GM12878 (cell line): ENCODE measurements at regions not wholly inside any gene's neighbourhood (a gene's known extent, or its start where the extent isn't known, plus 50 kb on each side); places are given as distances from the start of the nearest gene placed in this dataset.
A peak's percentile ranks its signal among the peaks of the same experiment; 100 is the strongest.

ENCODE experiments used
- ATAC-seq: fragments of 200-7000 bp; cut with Tn5 transposase; 3 replicates; pipeline ENCODE4 v1.9.1; 2020; ENCODE audit warnings: mild to moderate bottlenecking, moderate library complexity
- BruUV-seq: library from RNA; stranded (reverse); fragments of 400-500 nt; replicated peaks from 2 replicates; lab custom pipeline; 2021; lab: Mats Ljungman, UMichigan
- CTCF ChIA-PET: fragments of 300-600 bp; sonication (Branson Sonifier 250); formaldehyde crosslinking; extraction: SDS; loops from one replicate; lab custom pipeline; 2021; ENCODE audit warnings: inconsistent platforms; lab: Yijun Ruan, JAX
- POLR2A ChIA-PET: fragments of 350-600 bp; formaldehyde crosslinking; extraction: SDS; loops from one replicate; lab custom pipeline; 2021; ENCODE audit warnings: inconsistent platforms; lab: Charles Lee
- RAD21 ChIA-PET: fragments of 300-600 bp; sonication (Branson Sonifier 250); formaldehyde crosslinking; loops from one replicate; lab custom pipeline; 2023; ENCODE audit warnings: antibody characterized with exemption; ENCODE audit not compliant: unreplicated experiment; lab: Charles Lee
- SMC1A ChIA-PET: fragments of 300-600 bp; sonication (Branson Sonifier 250); formaldehyde crosslinking; loops from one replicate; lab custom pipeline; 2023; ENCODE audit not compliant: unreplicated experiment, uncharacterized antibody; lab: Charles Lee
- DNase-seq: peaks from one replicate; pipeline ENCODE4 v3.0.0-alpha.2; 2011; ENCODE audit warnings: low read depth, low spot score
- FAIRE-seq: peaks from 3 replicates; lab custom pipeline; 2011; peaks lifted over from hg19 to GRCh38; lab: Jason Lieb, UNC
- H2AFZ ChIP-seq: 2 replicates; pipeline ENCODE4 v1.6.0; 2011; ENCODE audit warnings: low read depth, low read length, control low read depth; ENCODE audit not compliant: control insufficient read depth
- H3K27ac ChIP-seq: 2 replicates; pipeline ENCODE4 v1.5.1; 2011; ENCODE audit warnings: control low read depth; ENCODE audit not compliant: control insufficient read depth, insufficient read depth
- H3K27me3 ChIP-seq, 2 experiments: replicated peaks in 1 of 2; 2 replicates each; pipeline versions ENCODE4 v1.6.0 to v1.6.1; 2011; ENCODE audit warnings: low read length in 1 of 2; ENCODE audit not compliant: control insufficient read depth in 2 of 2, insufficient read depth in 2 of 2
- H3K36me3 ChIP-seq, 2 experiments: 2 replicates each; pipeline ENCODE4 v1.5.1; 2011; ENCODE audit warnings: low read length in 1 of 2; ENCODE audit not compliant: control insufficient read depth in 2 of 2, insufficient read depth in 2 of 2
- H3K4me1 ChIP-seq: 2 replicates; pipeline ENCODE4 v1.6.1; 2011; ENCODE audit warnings: mild to moderate bottlenecking, low read length, moderate library complexity, mixed read lengths; ENCODE audit not compliant: control insufficient read depth, insufficient read depth
- H3K4me2 ChIP-seq: 2 replicates; pipeline ENCODE4 v1.6.0; 2011; ENCODE audit warnings: control low read depth; ENCODE audit not compliant: control insufficient read depth, insufficient read depth
- H3K4me3 ChIP-seq: fragments of 200-600 bp; sonication (generic); 2 replicates; pipeline ENCODE4 v1.5.1; 2016
- H3K79me2 ChIP-seq: 2 replicates; pipeline ENCODE4 v1.6.0; 2011; ENCODE audit warnings: low read length; ENCODE audit not compliant: control insufficient read depth, insufficient read depth
- H3K9ac ChIP-seq: 2 replicates; pipeline ENCODE4 v1.8.0; 2011; ENCODE audit warnings: low read length, control low read depth, mixed read lengths; ENCODE audit not compliant: control insufficient read depth, insufficient read depth
- H3K9me3 ChIP-seq: replicated peaks from 3 replicates; pipeline ENCODE4 v1.5.1; 2011; ENCODE audit warnings: mild to moderate bottlenecking, low read length; ENCODE audit not compliant: control insufficient read depth, insufficient read depth
- H4K20me1 ChIP-seq: 2 replicates; pipeline ENCODE4 v1.6.0; 2011; ENCODE audit not compliant: control insufficient read depth, insufficient read depth
- CBX5 ChIP-seq: sonication (generic); IDR thresholded peaks from 2 replicates; pipeline ENCODE4 v1.6.1; 2016; ENCODE audit warnings: low read depth, moderate library complexity, mild to moderate bottlenecking, inconsistent platforms
- CTCF ChIP-seq, 3 experiments: IDR thresholded peaks in 2 of 3; conservative IDR thresholded peaks in 1 of 3; 2 replicates each; pipeline ENCODE4 v1.5.1; 2011; ENCODE audit warnings: low read depth in 3 of 3, low read length in 3 of 3, mild to moderate bottlenecking in 3 of 3, control low read depth in 2 of 3, moderate library complexity in 2 of 3, inconsistent platforms in 1 of 3, mixed read lengths in 1 of 3; ENCODE audit not compliant: control insufficient read depth in 2 of 3, insufficient read depth in 1 of 3; ENCODE audit errors: extremely low read depth in 1 of 3
- NFYA ChIP-seq: IDR thresholded peaks from 2 replicates; pipeline ENCODE4 v1.6.1; 2011; ENCODE audit warnings: low read depth, mild to moderate bottlenecking, low read length, improper control_type of control experiment, borderline replicate concordance
- PML ChIP-seq: IDR thresholded peaks from 2 replicates; pipeline ENCODE4 v1.6.1; 2012; ENCODE audit warnings: low read length, inconsistent platforms
- PRDM15 ChIP-seq: fragments of 450-650 bp; formaldehyde crosslinking; IDR thresholded peaks from 2 replicates; pipeline ENCODE4 v1.4.0; 2020; ENCODE audit warnings: mild to moderate bottlenecking, moderate library complexity
- SP1 ChIP-seq: IDR thresholded peaks from one replicate; pipeline ENCODE4 v1.6.1; 2011; ENCODE audit warnings: low read depth, low read length
- TBL1XR1 ChIP-seq: IDR thresholded peaks from 2 replicates; pipeline ENCODE4 v1.6.1; 2012; ENCODE audit warnings: low read depth, low read length, improper control_type of control experiment
- ZBTB11 ChIP-seq: fragments of 450-650 bp; formaldehyde crosslinking; IDR thresholded peaks from 2 replicates; pipeline ENCODE4 v1.5.0; 2022; ENCODE audit warnings: mild to moderate bottlenecking, missing genetic modification characterization
- ZNF217 ChIP-seq: fragments of 450-650 bp; IDR thresholded peaks from 2 replicates; pipeline ENCODE4 v1.6.1; 2017; ENCODE audit warnings: antibody characterized with exemption, mild to moderate bottlenecking
- ZZZ3 ChIP-seq: IDR thresholded peaks from 2 replicates; pipeline ENCODE4 v1.6.1; 2011; ENCODE audit warnings: low read depth; ENCODE audit not compliant: control insufficient read depth, insufficient read length
- WGBS: methylation state at CpG from one replicate; pipeline ENCODE4 v1.1.6; 2016; ENCODE audit warnings: low lambda C conversion rate; ENCODE audit not compliant: insufficient replicate concordance, insufficient coverage; ENCODE audit errors: missing lambda C conversion rate; 5-methylcytosine and 5-hydroxymethylcytosine counted together
- in situ Hi-C: fragments of 300-500 bp; cut with MboI; formaldehyde crosslinking; loops from 9 replicates; pipeline ENCODE4 v1.14.3; 2018; ENCODE audit warnings: mixed read lengths
- intact Hi-C: fragments of 100-400 bp; cut with micrococcal nuclease; formaldehyde crosslinking; loops from one replicate; pipeline ENCODE4 v1.14.2; 2022; ENCODE audit not compliant: unreplicated experiment

- in situ Hi-C loops (no loop called here), intact Hi-C loops (no loop called here)
- Histone ChIP-seq H3K36me3 (no peaks in the 10 kb centered on the region), H3K27ac (no peak overlapping the region), H3K79me2 (no peaks in the 10 kb centered on the region), H3K27me3 (no peaks in the 10 kb centered on the region), H3K4me2 (no peak overlapping the region), H3K4me3 (no peak overlapping the region), H2AFZ (no peak overlapping the region), H3K9me3 (no peaks in the 10 kb centered on the region), H3K4me1 (no peaks in the 10 kb centered on the region), H4K20me1 (no peaks in the 10 kb centered on the region), H3K9ac (no peak overlapping the region)
- ChIA-PET POLR2A (no interaction called here), RAD21 (no interaction called here), CTCF (no interaction called here), SMC1A (no interaction called here)
- no peak for DNase-seq
- no peak for ATAC-seq
- peak; percentile 27 for FAIRE-seq
- 28% methylated on average over 1 of the region's 1 CpG for WGBS
- BruUV-seq, result no TSS peak
- TF ChIP-seq ZNF217 (no peak), CTCF (IDR thresholded peaks at IDR 0.05 in 2 of 3, conservative IDR thresholded peaks at IDR 0.05 in 1 of 3; ENCODE audit: control insufficient read depth in 2 of 3, extremely low read depth in 1 of 3, insufficient read depth in 1 of 3, low read depth in 3 of 3, low read length in 3 of 3) (no peak), PML (no peak), CBX5 (no peak), ZBTB11 (CRISPR knock-in tag) (no peak), NFYA (no peak), TBL1XR1 (no peak), PRDM15 (CRISPR knock-in tag) (no peak), SP1 (no peak), ZZZ3 (no peak)
These were observed 333.3 kb upstream of the PLXNA2 start for GRCh38 chr1:208577381-208577905.
